ENCODE measurements at regions not wholly inside any gene's neighbourhood (a gene's known extent, or its start where the extent isn't known, plus 50 kb on each side); places are given as distances from the start of the nearest gene placed in this dataset.
"Not testable (repeated sequence)": the region's sequence is repeated elsewhere in the genome, so short reads cannot be mapped to it uniquely, and the experiment has no call there.

DNA sequence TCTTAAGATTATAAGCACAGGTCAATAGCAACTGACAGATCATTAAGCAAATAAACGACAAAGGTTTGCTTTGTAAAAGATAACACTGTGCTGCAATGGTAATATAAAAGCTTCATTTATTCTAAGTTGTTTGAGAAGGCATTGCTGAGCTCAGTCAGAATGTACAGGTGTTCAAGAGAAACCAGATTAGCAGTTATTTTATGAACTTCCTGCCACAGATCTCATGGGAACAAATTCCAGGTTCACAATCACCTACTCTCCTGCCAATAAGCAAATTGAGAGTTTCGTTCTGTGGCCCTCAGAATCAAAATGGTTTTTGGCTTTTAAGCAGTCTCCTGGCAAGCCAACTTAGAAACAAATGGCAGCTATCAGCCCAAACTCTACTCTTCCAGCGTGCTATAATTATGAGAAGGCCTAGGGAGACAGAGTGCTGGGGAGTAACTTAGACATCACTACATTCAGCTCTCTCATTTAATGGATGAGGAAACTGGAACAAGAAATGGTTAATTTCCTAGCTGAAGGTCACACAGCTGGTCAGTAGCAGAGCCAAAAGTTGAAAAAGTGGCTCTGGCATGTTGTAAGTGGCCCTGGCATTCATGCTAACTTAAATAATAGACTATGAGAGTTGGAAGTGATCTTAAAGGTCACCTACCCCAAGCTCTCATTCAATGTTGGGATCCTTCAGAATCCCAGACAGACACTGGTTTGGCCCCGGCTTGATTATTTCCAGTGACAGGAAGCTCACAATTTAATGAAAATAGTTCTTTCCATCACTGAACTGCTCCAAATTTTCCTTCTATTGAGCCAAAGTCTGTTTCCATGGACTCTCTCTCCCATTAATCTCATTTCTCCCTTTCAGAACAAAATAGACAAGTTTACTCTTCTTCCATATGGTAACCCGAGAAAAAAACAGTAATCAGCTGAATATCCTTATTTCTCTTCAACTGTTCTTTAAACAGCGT lies 82.6 kb upstream of the EDEM3 start:
- Histone ChIP-seq H3K9me3 (no peaks in the 10 kb centered on the region), H3K27ac (peak overlapping the region; percentile 67), H3K36me3 (no peaks in the 10 kb centered on the region), H3K4me3 (no peak overlapping the region), H3K4me1 (peaks cover 38% of the 10 kb centered on the region), H3K27me3 (no peaks in the 10 kb centered on the region)
- TF ChIP-seq EP300 (IDR thresholded peaks at IDR 0.05) (no peak), POLR2A (IDR thresholded peaks at IDR 0.05) (no peak), POLR2AphosphoS5 (IDR thresholded peaks at IDR 0.05) (no peak)
- TF ChIP-seq, protein P1, sequence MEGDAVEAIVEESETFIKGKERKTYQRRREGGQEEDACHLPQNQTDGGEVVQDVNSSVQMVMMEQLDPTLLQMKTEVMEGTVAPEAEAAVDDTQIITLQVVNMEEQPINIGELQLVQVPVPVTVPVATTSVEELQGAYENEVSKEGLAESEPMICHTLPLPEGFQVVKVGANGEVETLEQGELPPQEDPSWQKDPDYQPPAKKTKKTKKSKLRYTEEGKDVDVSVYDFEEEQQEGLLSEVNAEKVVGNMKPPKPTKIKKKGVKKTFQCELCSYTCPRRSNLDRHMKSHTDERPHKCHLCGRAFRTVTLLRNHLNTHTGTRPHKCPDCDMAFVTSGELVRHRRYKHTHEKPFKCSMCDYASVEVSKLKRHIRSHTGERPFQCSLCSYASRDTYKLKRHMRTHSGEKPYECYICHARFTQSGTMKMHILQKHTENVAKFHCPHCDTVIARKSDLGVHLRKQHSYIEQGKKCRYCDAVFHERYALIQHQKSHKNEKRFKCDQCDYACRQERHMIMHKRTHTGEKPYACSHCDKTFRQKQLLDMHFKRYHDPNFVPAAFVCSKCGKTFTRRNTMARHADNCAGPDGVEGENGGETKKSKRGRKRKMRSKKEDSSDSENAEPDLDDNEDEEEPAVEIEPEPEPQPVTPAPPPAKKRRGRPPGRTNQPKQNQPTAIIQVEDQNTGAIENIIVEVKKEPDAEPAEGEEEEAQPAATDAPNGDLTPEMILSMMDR (IDR thresholded peaks at IDR 0.05), result no peak
- no peak for DNase-seq (ENCODE audit: low spot score in 2 of 2)
- 43% methylated on average over 6 of the region's 6 CpGs for WGBS

DNA sequence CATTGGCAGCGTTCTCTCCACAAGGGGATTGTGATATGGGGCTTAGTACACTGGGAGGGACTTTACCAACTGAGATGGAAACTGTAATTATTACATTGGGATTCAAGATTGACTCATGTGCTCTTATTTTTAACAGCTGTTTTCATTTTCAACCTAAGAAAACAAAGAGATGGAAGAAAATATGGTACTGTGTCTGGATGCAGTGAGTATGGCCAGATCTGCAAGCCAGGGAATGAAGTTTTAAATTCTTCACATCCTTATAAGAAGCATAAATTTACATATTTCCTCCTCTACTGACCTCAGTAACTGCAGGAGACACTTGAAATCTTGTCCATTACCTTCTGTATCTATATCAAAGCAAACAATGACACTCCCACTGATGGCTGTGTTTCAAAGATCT lies 81.5 kb upstream of the EDEM3 start:
- WGBS, result 68% methylated on average over 1 of the region's 1 CpG
- Histone ChIP-seq H3K27me3 (no peaks in the 10 kb centered on the region), H3K36me3 (peaks cover 3% of the 10 kb centered on the region), H3K9me3 (no peaks in the 10 kb centered on the region), H3K4me1 (peaks cover 38% of the 10 kb centered on the region), H3K4me3 (no peak overlapping the region), H3K27ac (no peak overlapping the region)
- DNase-seq (ENCODE audit: low spot score in 2 of 2), result no peak
- TF ChIP-seq, protein P1 (IDR thresholded peaks at IDR 0.05), result no peak
- no peak for TF ChIP-seq EP300 (IDR thresholded peaks at IDR 0.05)
- TF ChIP-seq POLR2AphosphoS5 (IDR thresholded peaks at IDR 0.05), result no peak
- no peak for TF ChIP-seq POLR2A (IDR thresholded peaks at IDR 0.05)

DNA sequence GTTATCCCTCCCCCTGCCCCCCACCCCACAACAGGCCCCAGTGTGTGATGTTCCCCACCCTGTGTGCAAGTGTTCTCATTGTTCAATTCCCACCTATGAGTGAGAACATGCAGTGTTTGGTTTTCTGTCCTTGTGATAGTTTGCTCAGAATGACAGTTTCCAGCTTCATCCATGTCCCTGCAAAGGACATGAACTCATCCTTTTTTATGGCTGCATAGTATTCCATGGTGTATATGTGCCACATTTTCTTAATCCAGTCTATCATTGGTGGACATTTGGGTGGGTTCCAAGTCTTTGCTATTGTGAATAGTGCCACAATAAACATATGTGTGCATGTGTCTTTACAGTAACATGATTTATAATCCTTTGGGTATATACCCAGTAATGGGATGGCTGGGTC lies 79.3 kb upstream of the EDEM3 start:
- not testable (repeated sequence) for DNase-seq (ENCODE audit: low spot score in 2 of 2); H3K27me3 ChIP-seq; H3K9me3 ChIP-seq; H3K27ac ChIP-seq; H3K36me3 ChIP-seq; H3K4me3 ChIP-seq
- H3K4me1 ChIP-seq, result peaks cover 31% of the 10 kb centered on the region

DNA sequence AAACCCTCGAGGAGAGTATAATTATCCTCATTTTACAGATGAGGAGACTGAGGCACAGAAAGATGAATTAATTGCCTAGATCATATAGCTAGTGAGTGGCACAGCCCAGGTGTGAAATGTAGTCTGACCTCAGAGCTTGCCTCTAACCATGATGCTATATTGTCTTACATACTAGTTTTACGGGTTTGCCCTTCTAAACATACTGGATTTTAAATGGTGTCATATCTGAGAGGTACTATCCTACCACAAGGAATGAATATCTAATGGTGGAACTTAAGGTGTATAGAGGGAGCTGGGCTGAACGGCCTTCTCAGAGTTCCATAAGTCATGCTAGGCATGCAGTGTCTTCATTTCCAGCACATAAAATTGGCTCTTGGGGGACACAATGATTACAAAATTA lies 77.9 kb upstream of the EDEM3 start:
- Histone ChIP-seq H3K27ac (no peak overlapping the region), H3K27me3 (no peaks in the 10 kb centered on the region), H3K36me3 (peaks cover 5% of the 10 kb centered on the region), H3K4me1 (peaks cover 19% of the 10 kb centered on the region), H3K9me3 (no peaks in the 10 kb centered on the region), H3K4me3 (no peak overlapping the region)
- WGBS, result 94% methylated on average over 3 of the region's 3 CpGs
- TF ChIP-seq EP300 (IDR thresholded peaks at IDR 0.05) (no peak), POLR2A (IDR thresholded peaks at IDR 0.05) (no peak), POLR2AphosphoS5 (IDR thresholded peaks at IDR 0.05) (no peak)
- TF ChIP-seq, protein P1 (IDR thresholded peaks at IDR 0.05), result no peak
- no peak for DNase-seq (ENCODE audit: low spot score in 2 of 2)

DNA sequence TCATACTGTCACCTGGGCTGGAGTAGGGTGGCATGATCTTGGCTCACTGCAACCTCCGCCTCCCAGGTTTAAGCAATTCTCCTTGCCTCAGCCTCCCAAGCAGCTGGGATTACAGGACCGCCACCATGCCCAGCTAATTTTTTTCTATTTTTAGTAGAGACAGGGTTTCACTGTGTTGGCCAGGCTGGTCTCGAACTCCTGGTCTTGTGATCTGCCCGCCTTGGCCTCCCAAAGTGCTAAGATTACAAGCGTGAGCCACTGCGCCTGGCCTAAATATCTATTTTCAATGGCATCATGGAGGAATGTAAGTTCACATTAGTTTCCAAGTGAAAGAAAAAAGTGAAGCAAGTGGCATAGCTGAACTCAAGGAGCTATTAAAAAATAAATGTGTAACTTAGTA lies 74.8 kb upstream of the EDEM3 start:
- not testable (repeated sequence) for H3K9me3 ChIP-seq; H3K27me3 ChIP-seq; DNase-seq (ENCODE audit: low spot score in 2 of 2); H3K36me3 ChIP-seq; H3K4me3 ChIP-seq; H3K27ac ChIP-seq
- 96% methylated on average over 6 of the region's 6 CpGs for WGBS
- peaks cover 20% of the 10 kb centered on the region for H3K4me1 ChIP-seq

DNA sequence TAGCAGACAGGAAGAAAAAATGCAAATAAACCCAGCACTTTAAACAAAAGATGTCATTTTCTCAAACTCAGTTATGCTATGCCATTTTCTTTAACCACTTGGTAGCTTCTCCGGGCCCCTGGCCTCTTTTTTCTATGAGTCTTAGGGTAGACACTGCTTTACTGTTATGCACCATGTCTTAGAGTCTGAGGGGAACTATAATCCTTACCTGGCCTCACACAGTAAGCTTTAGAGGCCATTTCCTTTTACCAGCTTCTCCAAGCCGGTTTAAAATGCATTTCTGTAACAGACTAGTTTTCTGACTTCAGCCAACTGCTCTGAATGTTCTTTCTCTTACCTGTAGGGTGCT lies 73.7 kb upstream of the EDEM3 start:
- 79% methylated on average over 2 of the region's 2 CpGs for WGBS
- TF ChIP-seq EP300 (IDR thresholded peaks at IDR 0.05) (no peak), POLR2AphosphoS5 (IDR thresholded peaks at IDR 0.05) (no peak), POLR2A (IDR thresholded peaks at IDR 0.05) (no peak)
- TF ChIP-seq, protein P1 (IDR thresholded peaks at IDR 0.05), result no peak
- H3K4me3 ChIP-seq, result no peak overlapping the region
- DNase-seq (ENCODE audit: low spot score in 2 of 2), result no peak
- H3K36me3 ChIP-seq, result peaks cover 5% of the 10 kb centered on the region
- H3K27ac ChIP-seq, result no peak overlapping the region
- H3K9me3 ChIP-seq, result no peaks in the 10 kb centered on the region
- no peaks in the 10 kb centered on the region for H3K27me3 ChIP-seq
- H3K4me1 ChIP-seq, result peaks cover 21% of the 10 kb centered on the region
